ENCODE measurements at regions not wholly inside any gene's neighbourhood (a gene's known extent, or its start where the extent isn't known, plus 50 kb on each side); places are given as distances from the start of the nearest gene placed in this dataset.

DNA sequence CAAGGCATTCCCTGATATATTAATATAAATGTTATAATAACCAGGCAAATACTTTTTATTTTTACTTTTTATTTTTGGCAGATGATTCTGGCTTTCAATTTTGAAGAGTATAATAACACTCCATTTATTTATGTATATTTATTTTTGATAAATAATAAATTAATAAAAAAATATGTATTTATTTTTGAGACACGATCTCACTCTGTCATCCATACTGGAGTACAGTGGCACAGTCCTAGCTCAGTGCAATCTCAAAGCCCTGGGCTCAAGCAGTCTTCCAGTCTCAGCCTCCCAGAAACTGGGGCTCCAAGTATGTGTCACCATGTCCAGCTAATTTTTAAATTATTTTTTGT is 93.4 kb upstream of the ITGA6 start:
- Histone ChIP-seq H3K4me1 (ENCODE audit: low read length) (no peaks in the 10 kb centered on the region), H3K27me3 (ENCODE audit: low read depth, low read length) (peaks cover 8% of the 10 kb centered on the region), H3K9ac (ENCODE audit: low read length) (no peak overlapping the region), H2AFZ (ENCODE audit: low read depth, low read length) (no peak overlapping the region), H3K4me2 (ENCODE audit: low read length) (no peak overlapping the region), H3K9me3 (ENCODE audit: insufficient read depth, low read length) (no peaks in the 10 kb centered on the region), H4K20me1 (ENCODE audit: insufficient read depth, low read length) (no peaks in the 10 kb centered on the region), H3K4me3 (ENCODE audit: low read length) (no peak overlapping the region), H3K79me2 (ENCODE audit: low read length) (no peaks in the 10 kb centered on the region), H3K27ac (ENCODE audit: low read length) (no peak overlapping the region), H3K36me3 (replicated peaks; ENCODE audit: low read depth, low read length) (no peaks in the 10 kb centered on the region)
- TF ChIP-seq, protein P1, sequence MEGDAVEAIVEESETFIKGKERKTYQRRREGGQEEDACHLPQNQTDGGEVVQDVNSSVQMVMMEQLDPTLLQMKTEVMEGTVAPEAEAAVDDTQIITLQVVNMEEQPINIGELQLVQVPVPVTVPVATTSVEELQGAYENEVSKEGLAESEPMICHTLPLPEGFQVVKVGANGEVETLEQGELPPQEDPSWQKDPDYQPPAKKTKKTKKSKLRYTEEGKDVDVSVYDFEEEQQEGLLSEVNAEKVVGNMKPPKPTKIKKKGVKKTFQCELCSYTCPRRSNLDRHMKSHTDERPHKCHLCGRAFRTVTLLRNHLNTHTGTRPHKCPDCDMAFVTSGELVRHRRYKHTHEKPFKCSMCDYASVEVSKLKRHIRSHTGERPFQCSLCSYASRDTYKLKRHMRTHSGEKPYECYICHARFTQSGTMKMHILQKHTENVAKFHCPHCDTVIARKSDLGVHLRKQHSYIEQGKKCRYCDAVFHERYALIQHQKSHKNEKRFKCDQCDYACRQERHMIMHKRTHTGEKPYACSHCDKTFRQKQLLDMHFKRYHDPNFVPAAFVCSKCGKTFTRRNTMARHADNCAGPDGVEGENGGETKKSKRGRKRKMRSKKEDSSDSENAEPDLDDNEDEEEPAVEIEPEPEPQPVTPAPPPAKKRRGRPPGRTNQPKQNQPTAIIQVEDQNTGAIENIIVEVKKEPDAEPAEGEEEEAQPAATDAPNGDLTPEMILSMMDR (IDR thresholded peaks at IDR 0.05; ENCODE audit: low read depth, low read length): no peak
- TF ChIP-seq EZH2phosphoT487 (IDR thresholded peaks at IDR 0.05; ENCODE audit: low read depth): no peak

DNA sequence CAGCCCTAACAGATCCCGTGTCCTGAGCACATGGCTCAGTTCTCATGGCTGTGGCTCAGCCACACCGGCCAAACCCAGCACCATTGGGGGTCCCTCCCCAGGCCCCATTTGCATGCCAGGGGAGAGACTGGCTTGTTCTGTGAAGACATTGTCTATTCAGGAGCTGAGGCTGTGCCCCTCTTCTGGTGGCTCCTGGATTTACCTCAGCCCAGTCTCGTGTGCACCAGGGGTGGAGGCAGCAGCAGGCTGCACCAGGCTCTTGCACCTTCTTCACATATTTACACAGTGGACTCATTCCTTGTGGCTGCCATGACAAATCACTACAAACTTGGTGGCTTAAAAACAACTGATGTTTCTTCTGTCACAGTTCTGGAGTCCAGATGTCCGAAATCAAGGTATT is 92.4 kb upstream of the ITGA6 start:
- Histone ChIP-seq H2AFZ (ENCODE audit: low read depth, low read length) (no peak overlapping the region), H3K36me3 (replicated peaks; ENCODE audit: low read depth, low read length) (no peaks in the 10 kb centered on the region), H3K4me1 (ENCODE audit: low read length) (no peaks in the 10 kb centered on the region), H3K9ac (ENCODE audit: low read length) (no peak overlapping the region), H4K20me1 (ENCODE audit: insufficient read depth, low read length) (no peaks in the 10 kb centered on the region), H3K9me3 (ENCODE audit: insufficient read depth, low read length) (no peaks in the 10 kb centered on the region), H3K79me2 (ENCODE audit: low read length) (no peaks in the 10 kb centered on the region), H3K4me2 (ENCODE audit: low read length) (no peak overlapping the region), H3K27me3 (ENCODE audit: low read depth, low read length) (peaks cover 8% of the 10 kb centered on the region), H3K27ac (ENCODE audit: low read length) (no peak overlapping the region), H3K4me3 (ENCODE audit: low read length) (no peak overlapping the region)
- no peak for TF ChIP-seq EZH2phosphoT487 (IDR thresholded peaks at IDR 0.05; ENCODE audit: low read depth)
- TF ChIP-seq, protein P1 (IDR thresholded peaks at IDR 0.05; ENCODE audit: low read depth, low read length): no peak

DNA sequence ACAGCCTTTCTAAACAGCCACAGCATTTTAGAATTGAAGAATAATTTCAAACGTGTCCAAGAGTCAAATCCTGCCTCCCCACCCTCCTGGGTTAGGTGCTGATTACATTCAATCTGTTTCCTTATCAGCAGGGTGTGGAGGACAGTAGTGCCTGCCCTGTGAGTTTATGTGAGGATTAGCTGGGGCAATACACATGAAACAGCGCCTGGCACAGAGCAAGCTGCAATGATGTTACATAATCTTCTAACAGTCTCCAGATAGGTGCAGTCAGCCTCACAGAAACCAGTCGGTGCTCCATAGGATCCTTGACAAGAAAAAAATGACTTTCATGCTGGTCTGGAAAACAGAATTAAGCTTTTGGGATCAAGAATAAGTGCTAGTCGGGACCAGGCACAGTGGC is 91.7 kb upstream of the ITGA6 start:
- Histone ChIP-seq H3K36me3 (replicated peaks; ENCODE audit: low read depth, low read length) (no peaks in the 10 kb centered on the region), H3K4me3 (ENCODE audit: low read length) (no peak overlapping the region), H4K20me1 (ENCODE audit: insufficient read depth, low read length) (no peaks in the 10 kb centered on the region), H3K4me2 (ENCODE audit: low read length) (no peak overlapping the region), H2AFZ (ENCODE audit: low read depth, low read length) (no peak overlapping the region), H3K79me2 (ENCODE audit: low read length) (no peaks in the 10 kb centered on the region), H3K4me1 (ENCODE audit: low read length) (0 out of 2 replicates have a peak, but pooled peaks cover 5% of the 10 kb centered on the region), H3K9ac (ENCODE audit: low read length) (no peak overlapping the region), H3K9me3 (ENCODE audit: insufficient read depth, low read length) (no peaks in the 10 kb centered on the region), H3K27ac (ENCODE audit: low read length) (no peak overlapping the region), H3K27me3 (ENCODE audit: low read depth, low read length) (peaks cover 8% of the 10 kb centered on the region)
- TF ChIP-seq, protein P1 (IDR thresholded peaks at IDR 0.05; ENCODE audit: low read depth, low read length): no peak
- TF ChIP-seq EZH2phosphoT487 (IDR thresholded peaks at IDR 0.05; ENCODE audit: low read depth): no peak

DNA sequence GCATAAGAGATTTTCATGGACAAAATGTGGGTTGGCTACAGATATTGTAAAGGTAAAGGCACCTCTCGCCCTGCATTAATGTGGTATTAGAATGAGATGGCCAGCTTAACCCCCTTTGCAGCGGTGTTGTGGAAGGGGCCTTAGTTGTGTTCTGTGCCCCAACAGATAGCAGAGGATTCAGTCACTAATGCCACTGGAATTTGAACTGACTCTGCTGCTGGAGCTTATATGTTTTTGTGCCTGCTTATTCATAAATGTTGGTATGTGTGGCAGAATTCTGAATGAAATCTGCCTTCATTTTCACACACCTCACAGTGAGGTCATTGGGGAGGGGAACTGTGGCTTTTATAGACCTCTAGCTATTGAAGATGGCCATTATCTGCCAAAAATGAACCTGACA is 90.7 kb upstream of the ITGA6 start:
- no peaks in the 10 kb centered on the region for H3K36me3 ChIP-seq (replicated peaks; ENCODE audit: low read depth, low read length)
- H3K4me1 ChIP-seq (ENCODE audit: low read length): 0 out of 2 replicates have a peak, but pooled peaks cover 5% of the 10 kb centered on the region
- H3K9me3 ChIP-seq (ENCODE audit: insufficient read depth, low read length): no peaks in the 10 kb centered on the region
- no peak overlapping the region for H3K4me3 ChIP-seq (ENCODE audit: low read length)
- H4K20me1 ChIP-seq (ENCODE audit: insufficient read depth, low read length): no peaks in the 10 kb centered on the region
- H2AFZ ChIP-seq (ENCODE audit: low read depth, low read length): no peak overlapping the region
- H3K27ac ChIP-seq (ENCODE audit: low read length): no peak overlapping the region
- TF ChIP-seq, protein P1 (IDR thresholded peaks at IDR 0.05; ENCODE audit: low read depth, low read length): no peak
- TF ChIP-seq EZH2phosphoT487 (IDR thresholded peaks at IDR 0.05; ENCODE audit: low read depth): no peak
- no peaks in the 10 kb centered on the region for H3K79me2 ChIP-seq (ENCODE audit: low read length)
- no peak overlapping the region for H3K9ac ChIP-seq (ENCODE audit: low read length)
- H3K4me2 ChIP-seq (ENCODE audit: low read length): no peak overlapping the region
- H3K27me3 ChIP-seq (ENCODE audit: low read depth, low read length): peaks cover 8% of the 10 kb centered on the region

All from OCI-LY3 (cell line).